CD4-positive, alpha-beta T cell treated with Interleukin-6 for 4 hours (primary cell): ENCODE measurements at regions not wholly inside any gene's neighbourhood (a gene's known extent, or its start where the extent isn't known, plus 50 kb on each side); places are given as distances from the start of the nearest gene placed in this dataset.

ENCODE experiments used
- DNase-seq: peaks from one replicate; pipeline ENCODE4 v3.0.0-alpha.2; 2020; ENCODE audit warnings: mixed read lengths

DNA sequence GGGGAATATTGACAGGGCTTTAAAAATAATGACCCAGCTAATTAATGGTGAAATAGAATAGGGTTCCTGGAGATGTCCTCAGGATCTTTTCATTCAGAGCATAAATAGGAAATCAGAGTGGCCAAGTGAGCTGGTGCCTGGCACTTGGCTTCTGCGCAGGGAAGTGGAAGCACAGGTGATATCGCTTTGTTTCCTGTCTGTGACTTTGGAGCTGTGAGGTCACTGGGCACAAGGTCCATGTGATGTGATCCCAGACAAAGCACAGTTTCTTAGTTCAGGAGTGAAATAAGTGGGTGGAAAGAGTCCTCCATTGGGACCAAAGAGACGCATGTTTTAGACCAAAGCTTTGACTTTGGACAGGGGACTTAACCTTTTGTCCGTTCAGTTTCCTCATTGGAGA is 338.3 kb downstream of the CYRIA start:
- DNase-seq = no peak

DNA sequence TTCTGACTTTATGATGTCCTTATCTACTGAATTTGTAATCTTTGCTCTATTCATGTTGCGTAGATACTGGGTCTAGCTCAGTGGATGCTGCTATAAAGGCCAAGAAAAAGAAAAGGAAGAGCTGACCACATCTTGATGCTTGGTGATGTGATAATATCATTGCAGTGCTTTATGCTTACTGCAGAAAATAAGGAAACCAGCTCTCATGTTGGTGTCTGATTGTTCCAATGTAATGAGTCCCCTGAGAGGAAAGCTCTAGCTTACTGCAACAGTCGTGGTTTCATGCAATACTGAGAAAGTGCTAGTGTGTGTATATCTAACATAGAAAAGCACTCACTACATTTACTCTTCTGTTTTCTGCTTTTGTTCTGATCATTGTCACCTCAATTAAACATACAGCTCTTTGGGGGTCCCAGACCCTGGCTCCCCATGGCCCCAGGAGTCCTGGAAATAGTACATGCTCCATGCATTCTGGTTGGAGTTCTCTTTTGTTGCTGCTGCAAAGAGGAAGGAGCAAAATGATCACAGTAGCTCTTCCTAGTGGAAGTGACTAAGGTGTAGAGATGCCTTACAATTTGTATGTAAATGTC is 338.8 kb downstream of the CYRIA start:
- no peak for DNase-seq

DNA sequence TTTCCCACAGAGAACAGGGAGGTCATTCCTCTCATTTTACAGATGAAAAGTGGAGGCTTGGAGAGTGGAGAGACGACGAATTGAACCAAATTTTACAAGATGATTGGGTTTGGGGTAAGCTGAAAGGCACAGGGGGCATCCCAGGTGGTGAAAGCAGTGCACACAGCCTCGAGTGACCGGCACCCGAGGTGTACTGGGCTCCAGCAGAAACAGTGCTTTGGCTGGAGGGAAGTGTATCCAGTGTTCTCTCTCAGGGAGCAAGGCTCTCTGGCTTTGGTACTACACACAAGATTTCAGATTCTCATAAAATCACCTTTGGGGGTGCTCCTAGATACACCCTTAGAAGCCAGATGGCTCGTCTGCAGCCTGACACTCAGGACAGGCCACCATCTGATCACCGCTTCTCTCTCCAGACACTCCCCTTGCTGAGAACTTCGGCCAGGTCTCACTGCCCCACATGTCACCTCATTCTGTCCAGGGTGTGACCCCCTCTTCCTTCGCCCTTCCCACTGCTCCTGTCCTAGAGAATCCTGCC is 339.6 kb downstream of the CYRIA start:
- DNase-seq = no peak

DNA sequence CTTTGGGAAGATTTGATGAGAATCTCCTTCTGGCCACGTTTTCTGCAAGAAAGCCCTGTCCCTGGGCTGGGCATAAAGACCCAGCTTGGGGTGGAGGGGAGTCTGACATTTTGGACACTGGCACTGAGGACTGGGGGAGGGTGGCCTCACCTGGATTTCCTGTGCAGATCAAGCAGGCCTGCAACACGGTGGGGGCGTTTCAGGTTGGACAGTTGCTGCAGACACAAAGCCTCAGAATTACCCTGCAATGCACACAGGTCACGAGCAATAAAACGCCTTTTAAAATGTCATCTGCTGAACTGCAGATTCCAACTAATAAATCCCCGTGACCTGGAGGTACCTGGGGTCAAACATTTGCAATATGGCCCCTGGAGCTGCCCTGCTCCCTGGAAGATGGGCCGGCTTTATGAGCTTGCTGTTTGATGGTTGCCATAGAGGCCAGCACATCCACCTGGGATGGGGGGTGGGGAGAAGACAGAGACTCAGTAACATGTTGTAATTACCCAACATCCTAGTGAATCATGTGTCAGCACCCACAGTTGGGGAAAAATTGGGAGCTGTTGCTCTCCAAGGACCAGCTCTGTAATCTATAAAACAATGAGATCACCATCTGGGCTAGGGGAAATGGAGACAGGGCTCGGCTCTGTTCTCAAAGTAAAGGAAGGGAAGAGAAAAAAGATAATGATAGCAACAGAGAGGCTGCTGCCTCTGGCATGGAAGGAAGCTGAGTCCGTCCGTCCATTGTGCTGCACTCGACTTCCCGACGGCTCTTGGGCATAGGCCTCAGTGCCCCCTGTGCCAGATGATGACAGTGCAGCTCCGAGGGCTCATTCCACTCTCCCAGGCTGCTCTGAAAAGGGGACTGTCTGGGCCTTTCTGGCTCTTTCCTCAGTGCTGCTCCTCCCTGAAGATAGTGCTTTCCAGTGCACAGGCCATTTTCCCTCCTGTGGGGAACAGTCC is 340.3 kb downstream of the CYRIA start:
- no peak for DNase-seq

DNA sequence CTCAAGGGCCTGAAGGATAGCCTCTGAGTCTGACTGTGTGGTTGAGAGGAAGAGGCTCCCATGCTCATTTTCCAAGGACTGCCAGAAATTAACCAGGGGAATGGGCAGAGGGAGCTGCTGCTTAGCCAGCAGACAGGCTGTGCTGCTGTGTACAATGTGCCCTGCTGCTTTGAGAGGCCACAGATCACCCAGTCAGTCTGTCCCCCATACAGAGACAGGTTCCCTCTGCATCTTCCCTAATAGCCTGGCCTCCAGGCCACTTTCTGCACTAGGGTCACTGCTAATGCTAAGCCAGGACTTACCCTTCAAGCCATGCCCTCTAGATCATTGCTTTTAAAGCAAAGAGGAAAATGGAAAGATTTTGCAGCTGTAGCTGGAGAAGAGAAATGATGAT is 341.1 kb downstream of the CYRIA start:
- DNase-seq = no peak

DNA sequence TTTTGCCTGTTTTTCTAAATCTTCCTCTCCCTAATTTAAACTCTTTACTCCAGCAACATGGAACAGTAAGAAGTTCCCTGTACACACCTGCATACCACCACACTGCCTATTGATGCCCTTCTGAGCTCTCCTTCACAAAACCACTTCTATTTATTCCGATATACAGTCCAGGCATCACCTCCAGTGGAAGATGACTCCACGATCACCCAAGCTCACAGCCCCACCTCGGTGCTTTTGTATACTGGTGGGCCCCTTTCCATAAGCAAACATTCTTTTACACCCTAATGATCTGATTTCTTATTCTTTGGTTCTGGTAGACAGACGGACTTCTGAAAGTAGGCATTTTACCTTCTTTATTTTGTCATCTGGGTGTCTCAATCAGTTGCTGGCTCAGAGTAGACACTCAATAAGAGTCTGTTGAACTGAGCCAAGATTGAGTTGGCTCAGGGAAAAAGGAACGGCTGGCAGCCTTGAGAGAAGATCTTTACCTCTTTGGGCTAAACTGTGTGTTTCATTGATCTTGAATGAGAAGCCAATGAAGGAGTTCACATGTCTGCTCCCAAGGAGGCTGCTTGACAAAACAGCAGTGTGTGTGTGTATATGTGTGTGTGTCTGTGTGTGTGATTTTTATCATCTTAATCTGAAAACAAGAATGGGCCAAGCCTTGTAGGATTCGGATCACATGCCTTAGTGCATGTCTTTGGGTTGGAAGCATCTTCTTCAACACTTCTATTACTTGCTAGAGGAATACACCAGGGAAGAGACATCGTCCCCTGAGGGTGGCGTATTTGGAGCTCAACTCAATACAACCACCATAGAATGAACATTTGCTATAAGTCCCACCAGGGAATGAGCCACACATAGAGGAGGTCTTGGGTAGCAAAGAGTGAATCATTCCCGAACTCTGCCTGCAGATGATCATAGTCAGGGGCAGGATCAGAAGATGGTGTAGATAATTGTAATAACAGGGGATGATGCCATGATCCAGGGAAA is 341.8 kb downstream of the CYRIA start:
- DNase-seq = no peak

DNA sequence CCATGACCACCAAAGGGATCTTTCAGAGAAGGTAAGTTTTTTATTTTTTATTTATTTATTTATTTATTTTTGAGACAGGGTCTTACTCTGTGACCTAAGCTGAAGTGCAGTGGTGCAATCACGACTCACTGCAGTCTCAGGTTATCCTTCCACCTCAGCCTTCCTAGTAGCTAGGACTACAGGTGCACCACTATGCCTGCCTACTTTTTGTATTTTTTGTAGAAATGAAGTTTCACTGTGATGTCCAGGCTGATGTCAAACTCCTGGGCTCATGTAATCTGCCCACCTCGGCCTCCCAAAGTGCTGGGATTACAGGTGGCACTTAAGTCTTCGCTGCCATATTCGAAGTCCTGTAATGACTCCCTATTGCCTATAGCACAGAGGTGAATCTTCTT is 342.5 kb downstream of the CYRIA start:
- DNase-seq = no peak

DNA sequence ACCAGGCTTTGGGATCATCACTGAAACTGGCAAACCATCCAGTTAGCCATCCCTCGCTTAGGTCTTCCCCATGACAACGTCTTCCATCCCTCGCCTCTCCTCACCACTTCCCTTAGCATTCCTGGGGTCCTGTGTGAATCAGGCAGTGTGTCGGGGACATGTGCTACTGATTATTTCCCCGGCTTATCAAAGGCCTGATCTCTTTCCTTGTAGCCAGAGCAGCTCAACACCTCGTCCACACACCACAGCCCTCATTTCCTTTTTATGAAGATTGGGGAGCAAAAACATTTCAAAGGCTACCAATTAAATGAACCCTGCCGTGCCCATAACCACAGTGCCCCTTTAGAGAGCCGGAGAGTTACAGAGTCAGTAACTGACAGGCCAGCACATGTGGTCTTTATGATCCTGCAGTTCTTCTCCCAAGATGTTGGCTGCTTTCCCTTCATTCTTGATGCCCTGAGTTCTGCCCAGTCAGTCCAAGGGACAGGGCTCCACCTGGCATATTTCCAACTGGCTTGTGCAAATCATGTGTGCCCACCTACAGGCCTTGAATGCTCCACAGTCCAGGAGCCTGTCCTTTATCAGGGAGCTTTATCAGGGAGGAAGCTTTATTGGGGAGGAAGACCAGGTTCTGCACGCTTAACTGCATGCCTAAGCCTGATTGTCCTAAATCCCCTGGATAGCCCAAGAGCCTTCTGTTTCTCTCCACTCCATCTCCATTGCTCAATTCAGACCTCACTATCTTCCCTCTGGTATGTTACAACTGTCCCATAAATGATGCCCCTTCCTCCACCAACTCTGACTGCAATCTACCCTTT is 343.1 kb downstream of the CYRIA start:
- no peak for DNase-seq

DNA sequence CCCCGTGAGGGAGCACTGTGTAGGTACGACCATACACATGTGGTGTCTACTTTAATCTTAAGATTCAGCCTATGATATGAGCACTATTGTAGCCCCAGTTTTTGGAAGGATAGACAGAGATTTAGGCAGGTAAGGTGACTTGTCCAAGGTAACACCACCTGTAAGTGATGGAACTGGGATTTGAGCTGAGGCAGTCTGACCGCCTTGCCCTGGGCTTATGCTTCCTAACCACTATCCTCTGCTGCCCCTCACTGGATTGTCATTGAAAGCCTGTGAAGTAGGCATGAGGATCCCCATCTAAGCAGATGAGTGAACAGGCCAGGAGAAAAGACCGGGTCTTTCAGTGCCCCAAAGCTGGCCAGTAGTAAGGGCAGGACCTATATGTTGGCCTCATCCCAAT is 343.8 kb downstream of the CYRIA start:
- no peak for DNase-seq

DNA sequence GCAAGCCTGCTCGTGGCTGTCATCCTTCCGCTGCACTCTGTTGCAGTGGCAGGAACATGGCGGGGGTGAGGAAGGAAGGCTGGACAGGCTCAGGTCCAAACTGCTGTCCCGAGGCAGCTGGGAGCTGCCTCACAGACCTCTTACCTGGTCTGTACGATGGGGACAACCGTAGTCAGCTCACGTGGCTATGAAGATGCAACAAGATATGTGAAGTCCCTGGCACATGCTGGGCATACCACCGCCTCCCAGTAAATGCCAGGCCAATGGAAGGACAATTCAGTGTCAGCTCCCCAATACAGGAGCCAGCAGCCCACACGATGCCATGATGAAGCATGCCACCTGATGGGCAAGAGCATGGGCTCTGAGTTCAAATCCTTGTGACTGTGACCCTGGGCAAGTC is 344.4 kb downstream of the CYRIA start:
- DNase-seq = no peak

DNA sequence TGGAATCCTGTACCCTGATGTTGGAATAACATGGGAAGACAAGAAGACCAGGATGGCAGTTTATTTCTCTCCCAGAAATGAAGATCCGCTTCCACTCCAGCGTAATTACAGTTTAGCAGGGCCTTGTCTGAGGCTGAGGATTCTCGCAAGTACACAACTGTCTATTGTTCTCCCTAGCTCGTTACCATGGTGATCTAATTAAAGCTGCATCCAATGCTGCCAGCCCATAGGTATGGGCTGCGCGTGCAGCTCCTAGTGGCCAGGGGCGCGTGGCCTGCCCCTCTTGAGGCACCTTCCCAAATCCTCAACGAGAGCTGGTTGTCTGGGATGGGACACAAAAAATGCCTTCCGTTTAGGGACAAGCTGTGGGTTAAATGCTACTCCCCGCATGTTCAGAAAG is 344.9 kb downstream of the CYRIA start:
- no peak for DNase-seq

DNA sequence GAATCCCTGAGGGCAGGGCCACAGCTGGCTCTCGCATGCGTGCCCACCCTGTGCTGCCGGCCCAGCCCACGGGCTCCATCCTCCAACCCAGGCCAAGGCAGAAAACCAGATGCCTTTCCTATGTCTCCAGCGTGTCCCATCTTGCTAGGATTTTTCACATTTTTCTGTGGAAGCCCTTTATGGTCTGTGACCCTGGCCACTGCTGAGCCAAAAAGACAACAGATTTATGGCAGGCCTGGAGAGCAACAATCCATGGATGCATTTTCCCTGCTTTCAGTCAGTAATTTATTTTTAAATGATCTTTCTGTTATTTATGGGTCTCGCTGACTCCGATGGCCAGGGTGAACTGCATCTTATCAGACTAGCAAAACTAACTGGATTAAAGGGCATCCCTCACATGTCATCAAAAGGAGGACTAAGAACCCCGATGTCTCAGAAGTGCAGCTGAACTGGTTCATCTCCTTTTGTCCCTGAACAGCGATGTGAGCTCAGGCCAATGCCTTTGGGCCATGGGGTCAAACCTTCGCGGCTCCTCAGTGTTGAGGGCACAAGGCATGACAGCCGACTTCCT is 346.0 kb downstream of the CYRIA start:
- no peak for DNase-seq

DNA sequence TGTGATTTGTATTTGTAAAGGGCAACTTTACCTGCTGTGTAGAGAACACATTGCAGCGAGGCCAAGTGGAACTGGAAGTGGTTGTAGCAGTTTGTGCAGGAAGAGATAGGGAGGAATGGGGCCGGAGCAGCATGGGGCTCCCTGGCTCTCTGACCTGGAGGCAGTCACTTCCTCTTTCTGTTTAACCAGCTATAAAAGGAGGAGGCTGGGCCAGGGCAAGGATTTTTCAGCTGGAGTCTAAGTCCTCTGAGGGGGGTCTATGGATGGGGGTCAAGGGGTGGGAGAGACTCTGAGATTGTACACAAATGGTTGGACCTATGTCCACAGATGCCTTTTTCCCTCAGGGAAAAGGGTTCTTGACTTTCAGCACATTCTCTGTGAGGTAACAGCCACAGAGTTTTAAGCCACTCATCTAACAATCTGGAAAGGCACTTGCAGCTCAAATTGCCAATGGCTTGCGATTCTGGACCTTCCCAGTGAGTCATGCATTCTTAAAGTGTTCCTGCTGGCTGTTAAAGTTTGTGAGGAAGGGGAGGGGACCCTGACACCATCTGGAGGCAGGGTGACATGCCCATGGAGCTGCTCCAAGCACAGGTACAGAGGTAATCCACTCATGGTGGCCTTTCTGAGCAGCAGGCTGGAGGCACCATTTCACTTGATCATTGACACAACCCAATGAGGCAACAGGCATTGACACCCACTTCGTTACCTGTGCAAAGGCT is 347.0 kb downstream of the CYRIA start:
- DNase-seq = no peak

DNA sequence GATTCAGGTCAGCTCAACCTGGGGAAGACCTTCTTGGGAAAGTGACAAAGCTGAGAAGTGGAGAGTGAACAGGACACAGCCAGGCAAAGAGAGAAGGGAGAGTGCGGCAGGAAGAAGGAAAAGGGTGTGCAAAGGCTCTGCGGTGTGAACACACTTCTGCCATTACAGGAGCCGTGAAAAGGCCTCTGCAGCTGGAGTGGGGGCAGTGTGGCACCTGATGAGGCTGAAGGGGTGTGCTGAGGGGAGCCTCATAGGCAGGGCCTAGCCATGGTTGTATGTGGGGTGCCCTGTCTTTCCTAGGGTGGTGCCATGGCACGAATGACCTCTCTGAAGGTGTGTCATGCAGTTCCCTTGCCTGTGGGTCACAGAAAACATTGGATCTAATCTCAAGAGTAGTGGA is 347.6 kb downstream of the CYRIA start:
- DNase-seq = no peak

DNA sequence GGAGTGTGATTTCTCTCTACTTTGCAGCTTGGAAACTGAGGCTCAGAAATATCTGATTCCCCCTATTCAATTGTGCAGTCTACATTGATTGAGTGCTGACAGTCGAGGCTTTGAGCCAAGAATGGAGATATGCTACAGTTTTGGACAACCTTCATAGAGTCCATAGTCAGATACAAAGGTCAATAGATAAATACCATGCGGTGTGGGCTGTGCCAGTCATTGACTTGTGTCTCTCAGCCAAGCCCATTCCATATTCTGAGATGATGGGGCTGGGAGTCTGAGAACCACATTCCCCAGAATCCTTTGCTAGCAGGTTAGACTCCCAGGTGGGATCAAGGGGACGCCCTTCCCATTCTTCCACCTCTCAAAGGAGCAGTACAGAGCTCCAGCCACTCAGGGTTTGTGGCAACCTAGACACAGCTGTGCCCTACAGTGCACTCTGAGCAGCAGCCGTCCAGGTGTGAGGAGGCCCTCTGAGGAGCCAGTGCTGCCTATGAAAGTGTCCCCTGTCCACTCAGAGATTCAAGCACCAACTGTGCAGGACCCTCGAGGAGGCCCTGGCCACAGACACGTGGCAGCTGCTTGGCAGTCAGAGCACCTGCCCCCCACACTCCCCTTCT is 348.3 kb downstream of the CYRIA start:
- no peak for DNase-seq

DNA sequence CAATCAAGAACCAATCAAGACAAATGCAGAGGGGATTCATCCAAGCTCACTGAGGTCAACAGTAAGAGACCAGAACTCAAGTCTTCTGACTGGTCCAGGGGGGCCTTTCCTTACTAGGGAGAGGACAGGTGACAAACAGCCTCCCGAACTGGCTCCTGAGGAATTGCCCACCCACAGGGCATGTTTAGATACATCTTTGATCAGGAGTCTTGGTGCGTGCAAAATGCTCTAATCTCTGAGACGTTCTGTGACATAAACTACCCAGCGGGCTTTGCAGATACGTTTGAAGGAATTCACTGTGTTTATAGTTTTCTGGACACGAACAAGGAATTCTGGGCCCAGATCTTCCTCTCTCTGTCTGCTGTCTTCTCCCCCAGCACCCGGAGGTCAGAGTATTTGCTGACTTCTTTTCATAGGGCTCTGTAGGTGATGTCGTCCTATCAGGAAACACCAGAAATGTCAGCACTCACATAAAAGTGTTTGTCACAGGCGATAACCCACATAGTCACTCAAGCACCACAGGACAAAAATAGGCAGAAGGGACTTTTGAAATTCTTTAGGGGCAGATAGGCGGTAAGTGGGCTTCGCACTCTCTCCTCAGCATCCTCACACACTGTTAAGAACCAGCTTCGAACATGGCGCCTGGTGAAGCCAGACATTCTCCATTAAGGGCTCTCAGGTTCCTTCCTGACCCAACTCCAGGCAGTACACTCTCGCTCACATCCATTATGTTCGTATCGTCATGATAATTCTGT is 349.0 kb downstream of the CYRIA start:
- no peak for DNase-seq

DNA sequence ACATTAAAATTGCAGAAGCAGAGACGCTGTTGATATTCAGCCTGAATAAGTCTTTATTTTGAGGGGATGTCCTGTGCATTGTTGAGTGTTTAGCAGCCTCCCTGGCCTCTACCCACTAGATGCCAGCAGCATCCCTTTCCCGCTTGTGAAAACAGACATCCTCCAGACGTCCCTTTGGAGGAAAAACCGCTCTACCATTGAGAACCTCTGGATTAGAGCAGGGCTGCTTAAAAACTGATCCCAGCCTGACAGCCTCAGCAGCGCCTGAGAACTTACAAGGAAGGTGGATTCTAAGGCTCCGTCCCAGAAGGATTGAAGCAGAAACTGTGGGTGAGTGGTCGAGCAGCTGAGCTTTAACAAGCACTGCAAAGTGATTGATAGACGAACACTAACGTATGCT is 349.7 kb downstream of the CYRIA start:
- DNase-seq = no peak

DNA sequence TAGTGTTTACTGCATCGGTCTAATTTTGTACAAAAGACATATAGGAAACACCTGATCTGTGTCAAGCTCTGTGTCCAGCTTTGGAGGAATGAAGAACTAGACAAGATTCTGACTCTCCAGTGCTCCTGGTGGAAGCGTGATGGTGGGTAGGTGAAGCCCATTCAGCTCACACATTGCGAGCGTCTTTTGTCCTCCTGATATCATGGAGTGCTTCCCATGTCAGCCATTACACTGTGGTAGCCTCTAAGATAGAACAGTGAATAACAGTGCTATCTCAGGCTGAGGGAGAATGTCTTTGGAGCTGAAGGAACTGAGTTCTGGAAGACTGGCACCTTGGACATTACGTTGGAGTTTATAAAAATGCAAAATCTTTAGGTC is 350.2 kb downstream of the CYRIA start:
- DNase-seq = no peak

DNA sequence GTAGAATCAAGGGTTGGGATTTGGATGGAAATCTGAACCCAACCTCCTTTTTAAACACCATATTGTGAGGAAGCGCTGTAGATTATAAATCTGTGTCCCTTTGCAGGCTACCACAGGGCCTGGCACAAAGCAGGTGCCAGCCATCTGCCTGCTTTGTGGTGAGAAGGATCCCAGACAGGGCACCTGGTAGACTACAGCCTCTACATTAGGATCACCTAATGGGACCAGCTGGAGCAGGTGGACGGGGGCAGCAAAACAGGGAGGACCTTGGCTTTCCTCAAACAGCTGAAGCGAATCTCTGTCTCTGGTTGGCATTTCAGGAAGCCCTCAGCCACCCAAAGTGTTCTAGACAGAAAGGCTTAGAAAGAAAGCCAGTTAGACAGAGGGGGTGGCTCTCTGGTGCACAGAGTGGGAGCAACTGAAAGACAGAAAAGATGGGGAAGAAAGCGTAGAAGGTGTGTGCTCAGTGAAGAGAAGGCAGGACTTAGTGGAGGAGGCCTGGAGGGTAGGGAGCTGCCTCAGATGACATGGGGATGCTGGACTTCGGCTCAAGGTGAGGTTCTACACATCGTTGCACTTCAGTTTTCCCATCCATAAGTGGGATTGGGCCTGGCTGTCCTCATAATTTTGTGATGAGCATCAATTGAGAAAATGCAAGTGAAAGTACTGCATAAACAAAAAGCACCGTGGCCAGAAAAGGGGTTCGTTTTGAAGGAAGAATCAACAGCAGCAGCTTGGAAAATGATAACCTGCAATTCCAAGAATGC is 350.8 kb downstream of the CYRIA start:
- no peak for DNase-seq
